Muscle layer of duodenum (tissue), 2 donors: ENCODE measurements at regions not wholly inside any gene's neighbourhood (a gene's known extent, or its start where the extent isn't known, plus 50 kb on each side); places are given as distances from the start of the nearest gene placed in this dataset.

Experiments used
- H3K27ac ChIP-seq: one replicate; pipeline ENCODE4 v1.7.0; 2013; ENCODE audit warnings: mild to moderate bottlenecking, low read length
- H3K27me3 ChIP-seq: one replicate; pipeline ENCODE4 v1.7.0; 2013; ENCODE audit warnings: low read depth, mild to moderate bottlenecking, control low read depth, low read length
- H3K36me3 ChIP-seq, 2 donors: one replicate each; pipeline ENCODE4 v1.7.0; 2013; ENCODE audit warnings: low read length in 2 of 2, control low read depth in 1 of 2, mild to moderate bottlenecking in 1 of 2; ENCODE audit not compliant: insufficient read depth in 2 of 2, control insufficient read depth in 1 of 2
- H3K4me1 ChIP-seq, 2 donors: one replicate each; pipeline ENCODE4 v1.7.0; 2013; ENCODE audit warnings: low read length in 2 of 2, mild to moderate bottlenecking in 2 of 2, control low read depth in 1 of 2, moderate library complexity in 1 of 2; ENCODE audit not compliant: insufficient read depth in 2 of 2, control insufficient read depth in 1 of 2
- H3K4me3 ChIP-seq, 2 donors: one replicate each; pipeline ENCODE4 v1.7.0; 2013; ENCODE audit warnings: low read length in 2 of 2, low read depth in 1 of 2, mild to moderate bottlenecking in 1 of 2
- H3K9me3 ChIP-seq, 2 donors: one replicate each; pipeline ENCODE4 v1.7.0; 2013; ENCODE audit warnings: low read length in 2 of 2, control low read depth in 1 of 2, mild to moderate bottlenecking in 1 of 2; ENCODE audit not compliant: control insufficient read depth in 1 of 2
- donor health status: healthy.

DNA sequence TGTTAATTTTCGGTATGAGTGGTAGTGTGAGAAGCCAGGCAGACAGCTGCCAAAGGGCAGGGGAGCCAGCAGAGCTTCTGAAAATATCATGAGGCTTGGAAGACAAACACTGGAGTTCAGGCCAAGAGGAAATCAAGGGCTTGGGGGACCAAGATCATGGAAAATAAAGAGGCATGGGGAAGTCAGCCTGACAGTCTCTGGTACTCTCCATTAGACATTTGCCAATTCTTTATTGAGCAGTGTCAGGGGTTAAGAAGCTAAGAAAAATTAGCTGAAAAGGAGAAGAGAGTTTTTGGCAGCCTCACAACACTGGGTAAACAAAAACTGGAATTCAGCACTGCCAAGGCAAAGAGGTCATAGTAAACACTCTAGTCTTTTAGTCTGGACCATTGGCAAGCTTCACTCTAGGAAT lies 612.7 kb downstream of the EPHA4 start:
- Histone ChIP-seq H3K9me3 (no peaks in the 10 kb centered on the region), H3K27me3 (no peaks in the 10 kb centered on the region), H3K27ac (no peak overlapping the region), H3K36me3 (no peaks in the 10 kb centered on the region), H3K4me3 (no peak overlapping the region), H3K4me1 (peaks cover 0 to 14% of the 10 kb centered on the region in 2 donors)

DNA sequence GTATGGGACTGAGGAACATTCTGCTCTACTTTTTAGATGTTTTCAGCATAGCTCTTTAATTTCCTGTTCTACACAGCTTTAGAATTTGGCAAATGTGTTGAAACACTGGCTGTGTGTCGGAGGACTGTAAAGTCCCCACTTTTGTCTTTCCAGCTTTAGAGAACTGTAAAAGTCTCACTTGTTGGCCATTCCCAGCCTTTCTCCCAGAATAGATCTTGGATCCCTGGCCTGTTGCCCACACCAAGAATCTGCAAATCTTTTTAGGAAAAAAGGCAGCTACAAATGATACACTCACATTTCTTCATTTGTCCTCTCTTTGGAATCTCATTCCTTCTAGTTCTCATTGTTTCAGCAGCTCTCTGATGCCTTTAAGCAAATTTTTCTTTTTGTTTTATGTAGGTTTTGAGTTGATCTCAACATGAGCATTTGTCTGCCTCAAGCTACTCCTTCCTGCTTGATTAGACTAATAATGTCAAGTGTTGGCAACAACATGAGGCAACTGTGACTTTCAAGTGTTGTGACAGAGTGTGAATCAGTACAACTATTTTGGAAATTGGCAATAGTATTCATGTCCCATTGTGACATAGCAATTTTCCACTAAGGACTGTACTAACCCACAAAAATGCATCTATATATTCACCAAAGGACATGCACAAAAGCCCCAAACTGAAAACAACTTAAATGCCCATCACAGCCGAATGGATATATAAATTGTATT lies 610.8 kb downstream of the EPHA4 start:
- H3K27ac ChIP-seq = no peak overlapping the region
- no peaks in the 10 kb centered on the region for H3K9me3 ChIP-seq
- H3K4me1 ChIP-seq = peaks cover 0 to 14% of the 10 kb centered on the region in 2 donors

DNA sequence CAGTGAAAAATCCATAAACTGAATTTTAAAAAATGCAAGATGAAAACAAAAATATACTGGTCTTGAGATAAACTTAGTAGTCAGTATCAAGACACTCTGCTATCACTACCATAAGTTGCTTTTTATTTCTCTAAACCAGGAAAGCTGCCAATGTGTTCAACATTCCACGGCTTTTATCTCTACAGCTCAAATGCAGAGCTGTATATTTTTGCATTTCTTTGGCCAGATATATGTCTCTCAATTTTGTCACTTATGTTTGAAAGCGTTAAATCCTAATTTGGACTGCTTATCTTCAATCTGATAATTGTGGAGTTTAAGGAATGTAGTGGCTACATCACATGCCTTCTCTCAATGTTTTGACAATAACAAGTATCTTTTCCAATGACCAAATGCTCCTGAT lies 609.5 kb downstream of the EPHA4 start:
- no peaks in the 10 kb centered on the region for H3K27me3 ChIP-seq
- peaks cover 0 to 14% of the 10 kb centered on the region in 2 donors for H3K4me1 ChIP-seq
- no peaks in the 10 kb centered on the region for H3K36me3 ChIP-seq
- no peaks in the 10 kb centered on the region for H3K9me3 ChIP-seq
- H3K27ac ChIP-seq = no peak overlapping the region
- H3K4me3 ChIP-seq = no peak overlapping the region

More for the DNA sequence above, 610.8 kb downstream of the EPHA4 start:
- H3K4me3 ChIP-seq = no peak overlapping the region
- no peaks in the 10 kb centered on the region for H3K36me3 ChIP-seq
- H3K27me3 ChIP-seq = no peaks in the 10 kb centered on the region

DNA sequence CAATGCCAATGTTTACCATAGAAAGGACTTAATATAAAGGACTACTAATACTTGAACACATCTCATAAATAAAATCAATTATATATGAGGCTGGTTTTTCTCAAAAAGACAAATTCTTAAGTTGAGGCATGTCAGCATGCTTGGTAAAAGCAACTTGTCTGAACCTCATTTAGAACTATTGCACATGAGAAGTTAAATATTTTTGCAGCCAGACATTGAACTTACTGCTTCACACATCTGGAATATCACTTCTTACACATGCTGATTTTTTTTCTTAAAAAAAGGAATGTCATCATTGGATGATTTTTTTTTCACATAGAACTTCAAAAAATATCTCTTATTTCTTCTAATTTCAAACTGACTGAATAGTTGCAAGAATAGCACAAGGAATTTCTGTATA lies 609.0 kb downstream of the EPHA4 start:
- Histone ChIP-seq H3K9me3 (no peaks in the 10 kb centered on the region), H3K36me3 (no peaks in the 10 kb centered on the region), H3K4me3 (no peak overlapping the region), H3K27me3 (no peaks in the 10 kb centered on the region), H3K27ac (no peak overlapping the region), H3K4me1 (peaks cover 0 to 14% of the 10 kb centered on the region in 2 donors)

DNA sequence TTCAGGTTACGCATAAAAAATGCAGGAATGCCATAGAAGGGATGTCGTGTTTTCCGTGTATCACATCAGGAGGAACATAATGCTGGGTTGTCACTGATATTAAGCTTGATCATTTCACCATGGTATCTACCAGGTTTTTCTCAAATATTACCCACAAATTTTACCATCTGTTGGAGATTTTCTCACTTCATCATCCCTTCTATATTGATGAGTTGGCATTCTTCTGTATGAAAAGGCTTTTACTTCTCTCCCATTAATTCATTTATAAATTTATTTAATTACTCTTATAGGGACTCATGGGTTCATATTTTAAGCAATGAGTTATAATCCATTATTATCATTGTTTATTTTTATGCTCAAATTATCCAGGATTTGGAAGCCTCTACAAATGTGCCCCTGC lies 608.2 kb downstream of the EPHA4 start:
- Histone ChIP-seq H3K9me3 (no peaks in the 10 kb centered on the region), H3K36me3 (no peaks in the 10 kb centered on the region), H3K27me3 (no peaks in the 10 kb centered on the region), H3K27ac (no peak overlapping the region), H3K4me1 (peaks cover 0 to 14% of the 10 kb centered on the region in 2 donors), H3K4me3 (no peak overlapping the region)

DNA sequence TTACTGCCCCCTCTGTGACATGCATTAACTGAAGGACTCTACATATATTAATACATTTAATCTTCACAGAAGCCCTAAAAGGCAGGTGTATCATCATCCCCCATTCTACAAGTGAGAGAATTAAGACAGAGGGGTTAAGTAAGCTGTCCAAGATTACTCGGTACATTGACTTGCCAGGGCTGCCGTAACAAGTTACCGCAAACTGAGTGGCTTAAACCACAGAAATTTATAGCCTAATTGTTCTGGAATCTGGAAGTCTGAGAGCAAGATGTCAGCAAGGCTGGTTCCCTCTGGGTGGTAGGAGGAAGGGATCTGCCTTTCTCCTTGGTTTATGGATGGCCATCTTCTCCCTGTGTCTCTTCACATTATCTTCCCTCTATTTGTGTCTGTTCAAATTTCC lies 605.5 kb downstream of the EPHA4 start:
- Histone ChIP-seq H3K27me3 (no peaks in the 10 kb centered on the region), H3K36me3 (no peaks in the 10 kb centered on the region), H3K27ac (no peak overlapping the region), H3K9me3 (no peaks in the 10 kb centered on the region), H3K4me3 (no peak overlapping the region), H3K4me1 (peaks cover 0 to 6% of the 10 kb centered on the region in 2 donors)

DNA sequence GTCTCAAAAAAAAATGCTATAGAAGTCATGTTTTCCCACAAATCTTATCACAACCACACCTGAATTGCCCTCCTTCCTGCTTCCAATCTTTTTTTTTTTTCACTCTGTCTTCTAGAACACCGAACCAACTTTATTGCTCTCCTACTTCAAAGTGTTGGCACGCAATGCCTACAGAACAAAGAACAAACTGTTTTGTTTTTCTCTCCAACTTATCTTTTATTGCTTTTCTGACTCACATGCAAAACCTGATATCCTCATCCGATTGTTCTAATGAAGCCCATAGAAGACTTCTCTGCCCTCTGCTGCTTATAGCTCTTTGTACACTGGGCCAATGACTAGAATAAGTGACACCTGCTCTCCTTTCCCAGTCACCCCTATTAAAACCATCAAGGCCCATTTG lies 602.8 kb downstream of the EPHA4 start:
- no peaks in the 10 kb centered on the region for H3K36me3 ChIP-seq
- H3K27me3 ChIP-seq = no peaks in the 10 kb centered on the region
- no peak overlapping the region for H3K27ac ChIP-seq
- no peaks in the 10 kb centered on the region for H3K4me1 ChIP-seq
- H3K9me3 ChIP-seq = no peaks in the 10 kb centered on the region
- H3K4me3 ChIP-seq = no peak overlapping the region

DNA sequence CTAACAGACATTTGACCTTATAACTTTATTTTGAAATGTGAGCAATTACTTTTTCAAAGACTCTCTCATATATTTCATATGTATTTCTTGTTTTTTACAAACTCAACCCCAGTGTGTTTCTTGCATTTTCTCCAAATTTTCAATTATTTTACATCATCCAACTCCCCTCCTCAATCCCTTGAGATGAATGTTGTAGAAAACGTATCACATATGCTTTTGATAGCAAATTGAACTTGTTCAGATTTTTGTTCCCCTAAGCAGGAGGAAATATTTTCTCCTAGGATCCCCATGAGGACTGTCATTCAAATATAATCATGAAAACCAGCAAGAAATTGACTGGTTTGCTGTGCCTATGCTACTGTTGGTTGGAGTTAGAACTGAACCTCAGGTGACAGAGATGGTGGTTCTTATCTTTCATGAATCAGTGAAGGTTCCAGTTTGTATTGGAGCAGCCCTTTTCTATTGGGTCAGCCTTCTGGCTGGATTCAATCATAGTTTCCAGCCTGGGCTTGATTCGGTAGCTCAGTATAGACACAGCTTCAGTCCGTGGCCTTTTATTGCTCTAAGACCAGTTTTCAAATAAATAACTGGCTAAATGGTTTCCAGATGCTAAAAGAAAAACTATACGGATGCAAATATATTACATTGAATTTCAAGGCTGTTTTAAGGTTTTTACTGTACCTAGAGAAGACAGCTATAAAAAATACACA lies 591.0 kb downstream of the EPHA4 start:
- H3K4me3 ChIP-seq = no peak overlapping the region
- peaks cover 0 to 8% of the 10 kb centered on the region in 2 donors for H3K9me3 ChIP-seq
- no peaks in the 10 kb centered on the region for H3K36me3 ChIP-seq
- no peak overlapping the region for H3K27ac ChIP-seq
- H3K4me1 ChIP-seq = no peaks in the 10 kb centered on the region
- no peaks in the 10 kb centered on the region for H3K27me3 ChIP-seq

DNA sequence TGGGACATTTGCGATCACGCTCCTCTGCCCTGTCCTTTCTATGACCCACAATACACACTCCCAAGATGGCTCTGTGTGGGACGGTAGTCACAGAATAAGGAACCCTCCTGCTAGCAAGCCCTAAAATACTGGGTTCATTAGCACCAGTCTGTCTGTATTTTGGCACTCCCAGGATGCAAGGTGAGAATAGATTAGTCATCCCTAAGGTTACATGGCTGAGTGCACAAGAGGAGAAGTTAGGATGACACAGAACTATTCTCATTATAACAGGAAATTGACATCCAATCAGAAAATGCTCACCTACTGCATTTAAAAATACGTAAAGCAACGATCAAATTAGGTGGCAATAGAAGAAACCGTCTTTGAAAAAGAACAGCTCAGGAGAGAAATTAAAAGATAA lies 590.2 kb downstream of the EPHA4 start:
- Histone ChIP-seq H3K27me3 (no peaks in the 10 kb centered on the region), H3K27ac (no peak overlapping the region), H3K4me1 (no peaks in the 10 kb centered on the region), H3K36me3 (no peaks in the 10 kb centered on the region), H3K9me3 (peaks cover 0 to 8% of the 10 kb centered on the region in 2 donors), H3K4me3 (no peak overlapping the region)

DNA sequence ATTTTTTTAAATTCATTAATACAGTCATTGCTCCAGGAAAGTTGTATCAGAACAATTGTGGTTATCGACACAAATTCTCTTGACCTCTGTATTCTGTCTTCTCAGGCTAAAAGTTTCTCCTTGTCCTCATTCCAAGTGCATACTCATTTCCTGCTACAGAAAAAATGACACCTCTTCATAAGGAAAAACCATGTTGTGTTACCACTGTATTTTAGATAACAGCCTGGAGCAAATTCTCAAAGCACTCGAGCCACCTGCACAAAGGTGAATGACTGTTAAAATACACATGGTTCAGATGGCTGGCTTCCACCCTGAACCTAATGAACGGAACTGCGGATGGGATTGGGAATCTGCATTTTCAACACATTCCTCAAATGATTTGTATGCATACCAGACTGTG lies 586.5 kb downstream of the EPHA4 start:
- Histone ChIP-seq H3K4me3 (no peak overlapping the region), H3K27me3 (no peaks in the 10 kb centered on the region), H3K27ac (no peak overlapping the region), H3K9me3 (no peaks in the 10 kb centered on the region), H3K36me3 (no peaks in the 10 kb centered on the region), H3K4me1 (no peaks in the 10 kb centered on the region)

DNA sequence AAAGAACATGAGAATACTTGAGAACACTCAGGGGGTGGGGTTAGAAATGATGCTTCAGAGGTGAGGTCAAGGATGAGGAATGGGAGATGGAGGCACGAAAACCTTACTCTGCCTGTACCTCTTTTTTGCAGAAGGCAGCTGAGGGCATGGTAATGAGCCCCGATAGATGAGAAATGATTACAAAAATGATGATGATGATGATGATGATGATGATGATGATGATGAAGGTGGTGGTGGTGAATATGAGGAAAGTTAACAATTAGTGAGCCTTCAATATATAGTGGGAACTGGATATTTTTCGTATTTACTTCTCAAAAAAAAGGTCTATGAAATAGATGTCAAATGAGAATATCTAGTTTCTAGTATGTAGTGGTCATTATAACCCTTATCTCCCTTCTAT lies 584.3 kb downstream of the EPHA4 start:
- Histone ChIP-seq H3K27ac (no peak overlapping the region), H3K36me3 (no peaks in the 10 kb centered on the region), H3K27me3 (no peaks in the 10 kb centered on the region), H3K9me3 (no peaks in the 10 kb centered on the region), H3K4me3 (no peak overlapping the region), H3K4me1 (no peaks in the 10 kb centered on the region)
